ENCODE measurements at regions not wholly inside any gene's neighbourhood (a gene's known extent, or its start where the extent isn't known, plus 50 kb on each side); places are given as distances from the start of the nearest gene placed in this dataset.

GRCh38 chr13:80572923-80573316 lies 232.0 kb upstream of the SPRY2 start:
- Histone ChIP-seq H3K4me1 (no peaks in the 10 kb centered on the region), H3K27ac (no peak overlapping the region), H3K4me3 (no peak overlapping the region), H3K27me3 (no peaks in the 10 kb centered on the region), H3K9me3 (no peaks in the 10 kb centered on the region), H3K36me3 (no peaks in the 10 kb centered on the region)
- DNase-seq (ENCODE audit: low spot score): no peak
- no peak for TF ChIP-seq CTCF (IDR thresholded peaks at IDR 0.05)

- H3K27me3 ChIP-seq: no peaks in the 10 kb centered on the region
- H3K27ac ChIP-seq: no peak overlapping the region
- DNase-seq (ENCODE audit: low spot score): no peak
- TF ChIP-seq CTCF (IDR thresholded peaks at IDR 0.05): no peak
- no peaks in the 10 kb centered on the region for H3K4me1 ChIP-seq
- no peak overlapping the region for H3K4me3 ChIP-seq
- no peaks in the 10 kb centered on the region for H3K9me3 ChIP-seq
- H3K36me3 ChIP-seq: no peaks in the 10 kb centered on the region
These were observed 231.5 kb upstream of the SPRY2 start for GRCh38 chr13:80572308-80572922.

DNA sequence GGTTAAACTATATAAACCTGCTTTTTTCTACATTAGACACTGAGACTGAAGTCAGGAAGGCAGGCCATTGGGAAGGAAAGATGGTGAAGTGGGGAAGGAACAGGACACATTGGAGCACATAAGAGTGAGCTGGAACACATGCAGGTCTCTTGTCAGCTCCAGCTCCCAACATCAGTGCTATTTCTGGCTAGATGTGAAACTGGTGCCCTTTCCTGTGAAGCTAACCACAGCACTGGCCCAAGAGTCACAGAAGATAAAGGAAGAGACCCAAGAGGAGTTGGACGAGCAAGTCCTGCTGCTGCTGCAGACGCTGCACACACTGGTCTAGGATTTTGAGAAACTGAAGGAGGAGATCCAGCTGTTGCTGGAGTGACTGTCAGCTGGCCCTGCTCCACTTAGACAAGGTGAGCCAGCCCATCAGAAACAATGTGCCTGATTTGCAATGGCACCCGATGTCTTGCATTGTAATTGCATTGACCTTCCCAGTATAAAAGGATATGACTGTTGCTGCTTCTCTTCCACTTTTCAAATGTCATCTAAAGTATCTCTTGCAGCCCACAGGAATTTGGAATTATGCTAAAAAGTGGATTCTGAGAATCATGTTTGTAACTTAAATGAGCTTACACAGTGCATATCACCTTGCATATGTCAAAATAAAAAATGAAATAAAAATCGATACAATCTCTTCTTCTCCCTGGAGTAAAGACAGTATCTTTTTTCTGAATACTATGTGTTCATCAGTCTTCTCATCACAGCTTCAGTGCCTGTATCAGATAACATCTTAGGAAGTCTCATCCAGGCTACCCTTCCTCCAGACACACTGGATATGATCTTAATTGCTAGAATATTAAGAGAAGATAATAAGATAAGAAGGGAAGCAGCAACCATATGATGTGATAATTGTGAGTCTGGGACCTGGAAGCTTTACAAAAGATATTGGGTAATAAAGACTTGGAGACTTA lies 230.7 kb upstream of the SPRY2 start:
- H3K27ac ChIP-seq: no peak overlapping the region
- no peaks in the 10 kb centered on the region for H3K36me3 ChIP-seq
- no peaks in the 10 kb centered on the region for H3K4me1 ChIP-seq
- no peak overlapping the region for H3K4me3 ChIP-seq
- no peaks in the 10 kb centered on the region for H3K27me3 ChIP-seq
- no peak for TF ChIP-seq CTCF (IDR thresholded peaks at IDR 0.05)
- no peaks in the 10 kb centered on the region for H3K9me3 ChIP-seq
- DNase-seq (ENCODE audit: low spot score): no peak

DNA sequence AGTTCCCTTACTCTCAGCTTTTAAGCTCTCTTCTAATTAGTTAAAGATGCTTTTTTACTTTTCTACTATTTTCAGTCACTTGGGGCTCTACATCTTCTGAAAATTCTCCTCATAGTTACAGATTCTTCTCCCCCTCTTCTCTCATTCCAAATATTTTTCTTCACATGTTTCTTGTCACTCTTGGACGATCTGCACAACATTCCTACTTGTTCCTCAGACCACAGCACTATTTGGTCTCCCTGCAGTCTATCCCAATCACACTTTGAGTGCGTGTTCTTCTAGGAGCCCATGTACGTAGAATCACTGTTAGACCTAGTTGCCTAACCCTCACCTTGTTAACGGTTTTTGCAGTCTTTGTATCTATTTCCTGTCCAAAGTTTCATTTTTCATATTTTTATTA lies 222.5 kb upstream of the SPRY2 start:
- no peaks in the 10 kb centered on the region for H3K27me3 ChIP-seq
- no peak overlapping the region for H3K4me3 ChIP-seq
- H3K36me3 ChIP-seq: no peaks in the 10 kb centered on the region
- peaks cover 0 to 6% of the 10 kb centered on the region in 2 donors for H3K4me1 ChIP-seq
- no peak overlapping the region for H3K27ac ChIP-seq
- no peak for TF ChIP-seq CTCF (IDR thresholded peaks at IDR 0.05)
- no peak for DNase-seq (ENCODE audit: low spot score)
- no peaks in the 10 kb centered on the region for H3K9me3 ChIP-seq

- no peak for DNase-seq (ENCODE audit: low spot score)
These were observed 221.7 kb upstream of the SPRY2 start for GRCh38 chr13:80562433-80563156.

More at GRCh38 chr13:80562433-80563156, 221.7 kb upstream of the SPRY2 start:
- TF ChIP-seq CTCF (IDR thresholded peaks at IDR 0.05): no peak
- no peaks in the 10 kb centered on the region for H3K9me3 ChIP-seq
- H3K27me3 ChIP-seq: no peaks in the 10 kb centered on the region
- peaks cover 0 to 6% of the 10 kb centered on the region in 2 donors for H3K4me1 ChIP-seq
- no peak overlapping the region for H3K4me3 ChIP-seq
- H3K27ac ChIP-seq: no peak overlapping the region
- H3K36me3 ChIP-seq: no peaks in the 10 kb centered on the region
